IMR-90 (cell line): ENCODE measurements at regions not wholly inside any gene's neighbourhood (a gene's known extent, or its start where the extent isn't known, plus 50 kb on each side); places are given as distances from the start of the nearest gene placed in this dataset. TPM values are rescaled to one million over a fixed set of nuclear protein-coding genes. Genes with fewer than 3 reads are reported as not detected.

Source experiments
- microRNA-seq, 2 experiments: library from miRNA; stranded (forward) in 1 of 2; unstranded in 1 of 2; fragments of 10-50 nt in 1 of 2; fragments of <30 nt in 1 of 2; gene quantifications in 1 of 2; microRNA quantifications in 1 of 2; one replicate each; pipeline versions ENCODE3 to v1.1.0; 2013 to 2020; ENCODE audit not compliant: insufficient read depth in 1 of 2, insufficient read length in 1 of 2, unreplicated experiment in 1 of 2
- small RNA-seq, 5 experiments: library from RNA; depleted of rRNA; stranded (forward); fragments of <200 nt; gene quantifications; one replicate each; pipeline ENCODE3, GENCODE V24; 2012

Small RNA genes lying in the stretch of these regions (microRNA-seq; reads per million reads assigned to microRNA genes)
- not detected for gene AC098583.1 (ENCODE audit: insufficient read depth, insufficient read length)

Small RNA genes lying in the stretch of these regions (small RNA-seq; reads per million reads assigned to genes)
- gene AC098583.1: 0 reads per million in 5 experiments
